ENCODE measurements at regions not wholly inside any gene's neighbourhood (a gene's known extent, or its start where the extent isn't known, plus 50 kb on each side); places are given as distances from the start of the nearest gene placed in this dataset.

GRCh38 chr2:78093436-78093835, 571.3 kb upstream of the LRRTM4 start:
- intact Hi-C loops (cut with DNase I; ENCODE audit: low total_unique reads) = no loop called here
- Histone ChIP-seq H3K9me3 (no peaks in the 10 kb centered on the region), H3K27ac (no peak overlapping the region), H3K27me3 (no peaks in the 10 kb centered on the region), H3K4me3 (no peak overlapping the region), H3K4me1 (no peaks in the 10 kb centered on the region), H3K36me3 (ENCODE audit: low read depth, missing control alignments) (no peaks in the 10 kb centered on the region)
- no peak for DNase-seq
- TF ChIP-seq POLR2A (IDR thresholded peaks at IDR 0.05) (no peak), CTCF (IDR thresholded peaks at IDR 0.05) (no peak)

GRCh38 chr2:78109272-78109671, 587.1 kb upstream of the LRRTM4 start:
- intact Hi-C loops (cut with DNase I; ENCODE audit: low total_unique reads) = no loop called here
- WGBS, 2 donors = 42 to 75% methylated on average over 3 of the region's 3 CpGs
- H3K4me3 ChIP-seq = no peak overlapping the region
- no peaks in the 10 kb centered on the region for H3K27me3 ChIP-seq
- TF ChIP-seq CTCF (IDR thresholded peaks at IDR 0.05) = no peak
- no peak for TF ChIP-seq POLR2A (IDR thresholded peaks at IDR 0.05)
- H3K9me3 ChIP-seq = no peaks in the 10 kb centered on the region
- no peaks in the 10 kb centered on the region for H3K4me1 ChIP-seq
- no peak for DNase-seq
- no peaks in the 10 kb centered on the region for H3K36me3 ChIP-seq (ENCODE audit: low read depth, missing control alignments)
- no peak overlapping the region for H3K27ac ChIP-seq

GRCh38 chr2:78115291-78115690, 593.1 kb upstream of the LRRTM4 start:
- TF ChIP-seq POLR2A (IDR thresholded peaks at IDR 0.05) = no peak
- TF ChIP-seq CTCF (IDR thresholded peaks at IDR 0.05) = no peak
- H3K27ac ChIP-seq = no peak overlapping the region
- no peaks in the 10 kb centered on the region for H3K9me3 ChIP-seq
- H3K4me3 ChIP-seq = no peak overlapping the region
- no peaks in the 10 kb centered on the region for H3K4me1 ChIP-seq
- H3K36me3 ChIP-seq (ENCODE audit: low read depth, missing control alignments) = no peaks in the 10 kb centered on the region
- intact Hi-C loops (cut with DNase I; ENCODE audit: low total_unique reads) = no loop called here
- no peak for DNase-seq
- 78 to 89% methylated on average over 3 of the region's 3 CpGs for WGBS, 2 donors
- no peaks in the 10 kb centered on the region for H3K27me3 ChIP-seq

GRCh38 chr2:78118037-78118436, 595.9 kb upstream of the LRRTM4 start:
- H3K9me3 ChIP-seq = no peaks in the 10 kb centered on the region
- H3K4me1 ChIP-seq = no peaks in the 10 kb centered on the region
- H3K27ac ChIP-seq = no peak overlapping the region
- no peak for TF ChIP-seq POLR2A (IDR thresholded peaks at IDR 0.05)
- TF ChIP-seq CTCF (IDR thresholded peaks at IDR 0.05) = no peak
- WGBS, 2 donors = 43 to 47% methylated on average over 5 of the region's 5 CpGs
- no peak for DNase-seq
- intact Hi-C loops (cut with DNase I; ENCODE audit: low total_unique reads) = no loop called here
- no peaks in the 10 kb centered on the region for H3K36me3 ChIP-seq (ENCODE audit: low read depth, missing control alignments)
- no peak overlapping the region for H3K4me3 ChIP-seq
- H3K27me3 ChIP-seq = no peaks in the 10 kb centered on the region

GRCh38 chr2:78120275-78120674, 598.1 kb upstream of the LRRTM4 start:
- Histone ChIP-seq H3K4me1 (no peaks in the 10 kb centered on the region), H3K9me3 (no peaks in the 10 kb centered on the region), H3K36me3 (ENCODE audit: low read depth, missing control alignments) (no peaks in the 10 kb centered on the region), H3K27me3 (no peaks in the 10 kb centered on the region), H3K27ac (no peak overlapping the region), H3K4me3 (no peak overlapping the region)
- TF ChIP-seq POLR2A (IDR thresholded peaks at IDR 0.05) = no peak
- TF ChIP-seq CTCF (IDR thresholded peaks at IDR 0.05) = no peak
- no peak for DNase-seq
- intact Hi-C loops (cut with DNase I; ENCODE audit: low total_unique reads) = no loop called here
- WGBS, 2 donors = 74 to 79% methylated on average over 2 of the region's 2 CpGs

Data from testis (tissue), 2 donors.